Mesendoderm (in vitro differentiated cells): ENCODE measurements at regions not wholly inside any gene's neighbourhood (a gene's known extent, or its start where the extent isn't known, plus 50 kb on each side); places are given as distances from the start of the nearest gene placed in this dataset.
"Not testable (repeated sequence)": the region's sequence is repeated elsewhere in the genome, so short reads cannot be mapped to it uniquely, and the experiment has no call there.

ENCODE experiments used
- DNase-seq: peaks from one replicate; pipeline ENCODE4 v3.0.0; 2013
- H2AK5ac ChIP-seq: 2 replicates; pipeline ENCODE4 v1.6.1; 2013; ENCODE audit warnings: low read length, inconsistent platforms
- H2BK120ac ChIP-seq: 2 replicates; pipeline ENCODE4 v1.6.1; 2013; ENCODE audit warnings: low read depth, mild to moderate bottlenecking, low read length, moderate library complexity, mixed read lengths
- H2BK15ac ChIP-seq: replicated peaks from 2 replicates; pipeline ENCODE4 v1.6.1; 2013; ENCODE audit warnings: low read depth, mild to moderate bottlenecking, moderate library complexity
- H2BK5ac ChIP-seq: 2 replicates; pipeline ENCODE4 v1.6.1; 2013; ENCODE audit warnings: low read length, inconsistent platforms
- H3K18ac ChIP-seq: 2 replicates; pipeline ENCODE4 v1.6.1; 2013; ENCODE audit warnings: mild to moderate bottlenecking, low read length, mixed read lengths
- H3K23ac ChIP-seq: one replicate; pipeline ENCODE4 v1.6.1; 2013; ENCODE audit warnings: low read length
- H3K27ac ChIP-seq: 2 replicates; pipeline ENCODE4 v1.5.1; 2013; ENCODE audit warnings: low read depth, mild to moderate bottlenecking, inconsistent platforms, low read length, moderate library complexity
- H3K27me3 ChIP-seq: 2 replicates; pipeline ENCODE4 v1.6.1; 2013; ENCODE audit warnings: low read length, control low read depth, mild to moderate bottlenecking, inconsistent platforms; ENCODE audit not compliant: insufficient read depth, poor library complexity
- H3K36me3 ChIP-seq: 2 replicates; pipeline ENCODE4 v1.6.1; 2013; ENCODE audit warnings: low read length, inconsistent platforms; ENCODE audit not compliant: control insufficient read depth, insufficient read depth
- H3K4ac ChIP-seq: one replicate; pipeline ENCODE4 v1.6.1; 2013; ENCODE audit warnings: low read depth, mild to moderate bottlenecking, low read length, moderate library complexity
- H3K4me1 ChIP-seq: 2 replicates; pipeline ENCODE4 v1.6.1; 2013; ENCODE audit warnings: low read depth, low read length, inconsistent platforms; ENCODE audit not compliant: control insufficient read depth
- H3K4me2 ChIP-seq: 2 replicates; pipeline ENCODE4 v1.6.1; 2013; ENCODE audit warnings: low read length
- H3K4me3 ChIP-seq: 2 replicates; pipeline ENCODE4 v1.5.1; 2013; ENCODE audit warnings: mild to moderate bottlenecking, low read length
- H3K56ac ChIP-seq: one replicate; pipeline ENCODE4 v1.6.1; 2013; ENCODE audit warnings: low read length
- H3K79me1 ChIP-seq: 2 replicates; pipeline ENCODE4 v1.6.1; 2013; ENCODE audit warnings: low read length, inconsistent platforms
- H3K79me2 ChIP-seq: 2 replicates; pipeline ENCODE4 v1.6.1; 2013; ENCODE audit warnings: mild to moderate bottlenecking, low read length; ENCODE audit not compliant: control insufficient read depth, insufficient read depth
- H3K9ac ChIP-seq: 2 replicates; pipeline ENCODE4 v1.6.1; 2013; ENCODE audit warnings: low read length, inconsistent platforms
- H4K5ac ChIP-seq: one replicate; pipeline ENCODE4 v1.6.1; 2013; ENCODE audit warnings: low read length
- H4K8ac ChIP-seq: one replicate; pipeline ENCODE4 v1.6.1; 2013; ENCODE audit warnings: low read depth, mild to moderate bottlenecking, control low read depth, low read length, moderate library complexity
- WGBS: extraction: QIAGEN DNeasy Blood & Tissue Kit; methylation state at CpG from one replicate; pipeline ENCODE4 v1.1.7; 2013; ENCODE audit warnings: low lambda C conversion rate, missing lambda C conversion rate; ENCODE audit not compliant: insufficient coverage; ENCODE audit errors: extremely low coverage; 5-methylcytosine and 5-hydroxymethylcytosine counted together

DNA sequence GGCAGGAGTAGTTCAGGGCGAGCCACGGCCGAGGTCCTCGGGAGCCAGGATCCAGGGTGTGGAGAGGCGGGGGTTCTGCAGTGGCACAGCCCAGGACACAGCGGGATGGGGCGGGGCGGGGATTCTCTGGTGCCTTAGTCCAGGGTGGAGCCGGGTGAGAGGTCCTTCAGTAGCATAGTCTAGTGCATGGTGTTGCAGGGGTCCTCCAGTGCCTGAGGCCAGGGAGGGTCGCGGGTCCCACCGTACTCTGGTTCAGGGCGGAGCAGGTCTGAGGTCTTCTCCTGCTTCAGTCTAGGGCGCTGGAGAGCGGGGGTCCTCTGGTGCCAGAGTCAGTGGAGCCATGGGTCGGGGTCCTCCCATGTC is 131.1 kb downstream of the CCDC74A start:
- WGBS, result no CpG with 5 or more reads among the region's 16 CpGs

DNA sequence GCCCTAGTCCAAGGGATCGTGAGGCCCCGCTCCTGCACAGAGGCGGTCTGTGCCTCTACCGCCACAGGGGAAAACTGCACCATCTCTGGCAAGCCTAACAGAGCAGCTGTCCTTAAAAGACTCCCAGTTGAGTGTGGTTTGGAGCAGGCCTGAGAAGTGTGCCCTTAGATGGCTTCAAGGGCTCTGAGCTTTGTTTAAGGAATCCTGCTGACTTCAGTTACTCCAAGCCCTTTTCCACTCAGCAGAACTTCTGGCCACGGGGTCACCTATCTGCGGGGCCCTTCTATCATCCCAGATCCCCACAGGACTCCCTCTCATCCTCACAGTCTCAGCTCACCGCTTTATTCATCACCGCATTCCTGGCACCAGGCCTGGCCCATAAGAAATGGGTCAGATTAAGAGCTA is 131.5 kb downstream of the CCDC74A start:
- H3K4ac ChIP-seq, result no peak overlapping the region
- no peaks in the 10 kb centered on the region for H3K27me3 ChIP-seq
- no peak for DNase-seq
- no peak overlapping the region for H2AK5ac ChIP-seq
- no peaks in the 10 kb centered on the region for H3K79me2 ChIP-seq
- no peaks in the 10 kb centered on the region for H3K79me1 ChIP-seq
- no peak overlapping the region for H2BK15ac ChIP-seq
- H3K36me3 ChIP-seq, result no peaks in the 10 kb centered on the region
- H3K4me2 ChIP-seq, result no peak overlapping the region
- no peak overlapping the region for H4K5ac ChIP-seq
- no peak overlapping the region for H3K9ac ChIP-seq
- H3K27ac ChIP-seq, result no peak overlapping the region
- no peaks in the 10 kb centered on the region for H3K4me1 ChIP-seq
- no peak overlapping the region for H3K4me3 ChIP-seq
- H2BK120ac ChIP-seq, result no peak overlapping the region
- WGBS, result no CpG with 5 or more reads among the region's 8 CpGs
- no peak overlapping the region for H2BK5ac ChIP-seq
- H3K23ac ChIP-seq, result no peak overlapping the region
- H4K8ac ChIP-seq, result no peak overlapping the region
- H3K18ac ChIP-seq, result no peak overlapping the region
- H3K56ac ChIP-seq, result no peak overlapping the region

More for the DNA sequence above, 131.1 kb downstream of the CCDC74A start:
- Histone ChIP-seq H4K5ac (no peak overlapping the region), H2BK120ac (no peak overlapping the region), H3K79me1 (no peaks in the 10 kb centered on the region), H2AK5ac (no peak overlapping the region), H3K4ac (no peak overlapping the region), H3K56ac (no peak overlapping the region), H4K8ac (no peak overlapping the region), H3K9ac (no peak overlapping the region), H3K4me1 (no peaks in the 10 kb centered on the region), H3K27me3 (no peaks in the 10 kb centered on the region), H3K4me2 (no peak overlapping the region), H3K27ac (no peak overlapping the region), H3K79me2 (no peaks in the 10 kb centered on the region), H3K18ac (no peak overlapping the region), H2BK15ac (no peak overlapping the region), H2BK5ac (no peak overlapping the region), H3K4me3 (no peak overlapping the region), H3K36me3 (no peaks in the 10 kb centered on the region), H3K23ac (no peak overlapping the region)
- DNase-seq, result no peak

DNA sequence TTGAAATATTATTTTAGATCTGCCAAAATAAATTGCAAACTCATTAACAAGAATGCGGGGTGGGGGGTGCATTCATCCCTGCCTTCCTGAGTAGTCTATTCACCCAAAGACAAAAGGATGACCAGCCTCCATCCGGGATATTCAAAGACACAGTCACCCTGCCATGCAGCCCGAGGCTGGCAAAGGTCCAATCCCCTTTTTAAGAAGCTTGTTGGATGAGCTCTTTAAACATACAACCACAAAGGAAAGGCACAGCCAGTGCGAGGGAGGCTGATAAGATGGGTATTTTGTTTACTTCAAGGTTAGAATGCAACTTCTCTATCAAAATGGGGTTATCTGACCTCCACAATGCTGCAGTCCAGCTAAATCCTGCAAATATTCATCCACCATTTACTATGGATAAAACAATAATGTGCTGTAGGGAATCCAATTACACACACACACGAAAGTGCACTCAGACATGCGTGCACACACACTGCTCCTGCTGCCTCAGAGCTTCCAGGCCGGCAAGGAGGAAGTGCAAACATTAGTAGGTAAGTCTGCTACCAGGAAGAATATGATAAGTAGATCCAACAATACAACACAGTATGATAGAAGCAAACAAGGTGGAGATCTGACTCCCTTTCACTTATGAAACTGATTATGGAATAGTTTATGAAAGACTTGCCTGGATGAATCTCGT is 133.6 kb downstream of the CCDC74A start:
- H3K36me3 ChIP-seq, H3K23ac ChIP-seq, H3K4me1 ChIP-seq, H3K27ac ChIP-seq, H3K79me1 ChIP-seq, H3K79me2 ChIP-seq, H3K4me2 ChIP-seq, H2BK5ac ChIP-seq, DNase-seq, H2AK5ac ChIP-seq, H3K4ac ChIP-seq, H2BK15ac ChIP-seq, H2BK120ac ChIP-seq, H3K56ac ChIP-seq, H3K4me3 ChIP-seq, H3K18ac ChIP-seq, H4K8ac ChIP-seq, H4K5ac ChIP-seq, H3K27me3 ChIP-seq, H3K9ac ChIP-seq: not testable (repeated sequence)
- WGBS, result no CpG with 5 or more reads among the region's 8 CpGs

- not testable (repeated sequence) for H3K4me1 ChIP-seq, H3K27ac ChIP-seq, H2BK5ac ChIP-seq, H3K23ac ChIP-seq, H3K18ac ChIP-seq, H3K79me2 ChIP-seq, H2AK5ac ChIP-seq, DNase-seq, H2BK15ac ChIP-seq, H3K27me3 ChIP-seq, H3K9ac ChIP-seq, H3K56ac ChIP-seq, H3K4me3 ChIP-seq, H4K5ac ChIP-seq, H4K8ac ChIP-seq, H2BK120ac ChIP-seq, H3K79me1 ChIP-seq, H3K4ac ChIP-seq, H3K4me2 ChIP-seq, H3K36me3 ChIP-seq
- no CpG with 5 or more reads among the region's 5 CpGs for WGBS
Observed at GRCh38 chr2:131661884-131662535, 134.3 kb downstream of the CCDC74A start.

GRCh38 chr2:131663501-131663900 is 135.8 kb downstream of the CCDC74A start:
- H4K8ac ChIP-seq, H3K4ac ChIP-seq, H3K9ac ChIP-seq, H3K27ac ChIP-seq, H3K79me2 ChIP-seq, H3K18ac ChIP-seq, H3K4me3 ChIP-seq, H3K4me1 ChIP-seq, H3K79me1 ChIP-seq, H2BK120ac ChIP-seq, H3K36me3 ChIP-seq, H2BK15ac ChIP-seq, H3K27me3 ChIP-seq, H4K5ac ChIP-seq, H3K4me2 ChIP-seq, H2BK5ac ChIP-seq, H3K23ac ChIP-seq, DNase-seq, H3K56ac ChIP-seq, H2AK5ac ChIP-seq: not testable (repeated sequence)
- WGBS, result no CpG with 5 or more reads among the region's 5 CpGs

DNA sequence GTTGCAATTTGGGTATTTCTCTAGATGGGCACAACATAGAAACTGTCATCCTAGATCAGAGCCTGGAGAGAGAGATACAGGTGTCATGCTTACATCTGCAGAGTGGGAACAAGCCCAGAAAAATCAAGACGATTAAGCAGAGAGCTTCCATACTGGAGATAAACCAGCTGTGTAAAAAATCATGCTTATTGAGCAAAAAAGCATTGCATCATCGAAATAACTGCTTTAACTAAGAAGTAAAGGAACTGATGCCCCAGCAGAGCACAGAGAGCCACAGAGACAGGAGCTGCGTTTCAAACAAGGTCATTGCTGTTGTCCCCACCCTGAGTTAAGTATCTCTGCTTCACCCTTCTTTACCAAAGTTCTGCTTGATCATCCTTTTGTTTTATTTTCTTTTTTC is 138.0 kb downstream of the CCDC74A start:
- not testable (repeated sequence) for H3K9ac ChIP-seq, H2BK5ac ChIP-seq, H3K4me1 ChIP-seq, H3K79me1 ChIP-seq, H3K56ac ChIP-seq, H3K36me3 ChIP-seq, H3K4me2 ChIP-seq, DNase-seq, H2AK5ac ChIP-seq, H3K79me2 ChIP-seq, H3K4ac ChIP-seq, H3K18ac ChIP-seq, H3K27me3 ChIP-seq, H3K23ac ChIP-seq, H2BK15ac ChIP-seq, H4K5ac ChIP-seq, H4K8ac ChIP-seq, H3K4me3 ChIP-seq, H2BK120ac ChIP-seq, H3K27ac ChIP-seq
- WGBS, result no CpG with 5 or more reads among the region's 3 CpGs
